ENCODE measurements at regions not wholly inside any gene's neighbourhood (a gene's known extent, or its start where the extent isn't known, plus 50 kb on each side); places are given as distances from the start of the nearest gene placed in this dataset.

- TF ChIP-seq CTCF (conservative IDR thresholded peaks at IDR 0.05), result no peak
These were observed 85.2 kb upstream of the TRABD2B start for GRCh38 chr1:48082271-48082962.

GRCh38 chr1:48080331-48081255 lies 83.4 kb upstream of the TRABD2B start:
- H3K27ac ChIP-seq, result peak overlapping the region; percentile 56
- no peak for TF ChIP-seq CTCF (conservative IDR thresholded peaks at IDR 0.05)

More at GRCh38 chr1:48082271-48082962, 85.2 kb upstream of the TRABD2B start:
- H3K27ac ChIP-seq, result peak overlapping the region; percentile 31

- no peak for TF ChIP-seq CTCF (conservative IDR thresholded peaks at IDR 0.05)
These were observed 81.9 kb upstream of the TRABD2B start for GRCh38 chr1:48079096-48079495.

DNA sequence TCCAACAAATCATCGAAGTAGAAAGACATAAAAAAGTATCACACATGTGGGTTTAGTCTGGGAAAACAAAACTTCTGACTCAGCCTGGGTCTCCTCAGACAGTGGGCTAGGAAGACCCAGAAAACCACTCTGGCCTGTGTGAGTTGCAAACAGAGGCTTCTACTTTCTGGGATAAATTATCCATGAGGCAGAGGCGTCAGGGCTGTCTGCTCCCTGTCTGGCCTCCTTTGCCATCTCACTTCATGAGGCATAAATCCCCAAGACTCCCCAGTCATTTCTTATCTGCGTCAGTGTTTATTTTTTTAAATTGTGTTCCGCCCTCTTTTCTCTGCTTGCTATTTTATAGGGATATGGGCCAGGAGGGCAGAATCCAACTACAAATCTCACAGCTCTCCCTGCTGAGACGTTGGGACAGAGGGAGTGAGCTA lies 80.6 kb upstream of the TRABD2B start:
- H3K27ac ChIP-seq, result no peak overlapping the region

More at GRCh38 chr1:48079096-48079495, 81.9 kb upstream of the TRABD2B start:
- no peak overlapping the region for H3K27ac ChIP-seq

GRCh38 chr1:48076017-48076416 lies 78.8 kb upstream of the TRABD2B start:
- H3K27ac ChIP-seq, result no peak overlapping the region
- TF ChIP-seq CTCF (conservative IDR thresholded peaks at IDR 0.05), result no peak

More for the DNA sequence above, 80.6 kb upstream of the TRABD2B start:
- TF ChIP-seq CTCF (conservative IDR thresholded peaks at IDR 0.05), result no peak

- no peak for TF ChIP-seq CTCF (conservative IDR thresholded peaks at IDR 0.05)
- no peak overlapping the region for H3K27ac ChIP-seq
These were observed 76.8 kb upstream of the TRABD2B start for GRCh38 chr1:48073798-48074530.

DNA sequence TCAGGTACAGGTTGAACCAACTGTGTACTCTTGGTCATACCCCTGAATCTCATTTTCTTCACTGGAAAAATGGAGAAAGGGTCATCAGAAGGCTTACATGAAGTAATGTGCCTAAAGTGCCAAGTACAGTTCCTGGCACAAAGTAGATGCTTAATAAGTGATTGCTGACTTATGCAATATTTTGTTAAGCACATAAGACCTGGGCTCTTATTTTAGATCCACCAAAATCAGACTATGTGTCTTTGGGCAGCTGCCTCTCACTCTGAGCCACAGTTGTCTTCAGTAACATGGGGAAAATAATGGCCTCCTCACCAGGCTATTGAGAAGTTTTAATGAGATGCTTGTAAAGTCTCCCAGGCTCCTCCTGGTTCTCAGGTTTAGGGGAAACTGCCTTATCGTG lies 74.3 kb upstream of the TRABD2B start:
- TF ChIP-seq CTCF (conservative IDR thresholded peaks at IDR 0.05), result no peak
- H3K27ac ChIP-seq, result no peak overlapping the region

Data from VCaP (cell line).